H1 (cell line): ENCODE measurements at regions not wholly inside any gene's neighbourhood (a gene's known extent, or its start where the extent isn't known, plus 50 kb on each side); places are given as distances from the start of the nearest gene placed in this dataset.

ENCODE experiments used
- CTCF ChIA-PET: fragments of 300-600 bp; sonication (Branson Sonifier 250); formaldehyde crosslinking; loops from one replicate; lab custom pipeline; 2021; ENCODE audit not compliant: partially characterized antibody; lab: Charles Lee
- POLR2A ChIA-PET: fragments of 300-600 bp; sonication (Branson Sonifier 250); formaldehyde crosslinking; loops from one replicate; lab custom pipeline; 2021; ENCODE audit warnings: inconsistent platforms; ENCODE audit not compliant: partially characterized antibody; lab: Charles Lee
- DNase-seq, 2 experiments: peaks; one replicate each; pipeline versions ENCODE4 v3.0.0 to v3.0.0-alpha.2; 2010 to 2022; ENCODE audit warnings: low spot score in 2 of 2, low read depth in 1 of 2, mixed read lengths in 1 of 2
- FAIRE-seq: peaks from 2 replicates; lab custom pipeline; 2011; peaks lifted over from hg19 to GRCh38; lab: Jason Lieb, UNC
- H2AFZ ChIP-seq: 2 replicates; pipeline ENCODE4 v1.8.1; 2012; ENCODE audit warnings: low read length, inconsistent platforms
- H2AK5ac ChIP-seq: 2 replicates; pipeline ENCODE4 v1.6.1; 2013; ENCODE audit warnings: low read depth, low read length
- H2BK120ac ChIP-seq: replicated peaks from 2 replicates; pipeline ENCODE3; 2013; ENCODE audit warnings: low read depth, low read length, inconsistent platforms
- H2BK12ac ChIP-seq: 2 replicates; pipeline ENCODE4 v1.6.1; 2013; ENCODE audit warnings: low read depth, low read length
- H2BK15ac ChIP-seq: 2 replicates; pipeline ENCODE4 v1.6.1; 2013; ENCODE audit warnings: low read length
- H2BK20ac ChIP-seq: 2 replicates; pipeline ENCODE4 v1.6.1; 2013; ENCODE audit warnings: low read length
- H2BK5ac ChIP-seq: 2 replicates; pipeline ENCODE4 v1.6.1; 2013; ENCODE audit warnings: low read depth, low read length
- H3K14ac ChIP-seq: 2 replicates; pipeline ENCODE4 v1.6.1; 2013; ENCODE audit warnings: inconsistent platforms; ENCODE audit not compliant: insufficient read length
- H3K18ac ChIP-seq: 2 replicates; pipeline ENCODE4 v1.6.1; 2013; ENCODE audit warnings: low read length; ENCODE audit errors: extremely low read depth
- H3K23ac ChIP-seq: 2 replicates; pipeline ENCODE4 v1.6.1; 2013; ENCODE audit warnings: inconsistent platforms; ENCODE audit not compliant: insufficient read length
- H3K23me2 ChIP-seq: 2 replicates; pipeline ENCODE4 v1.6.1; 2013; ENCODE audit warnings: low read depth, low read length
- H3K27ac ChIP-seq: 2 replicates; pipeline ENCODE4 v1.6.1; 2011; ENCODE audit warnings: low read depth, low read length, inconsistent platforms
- H3K27me3 ChIP-seq, 4 experiments: replicated peaks in 1 of 4; 1 replicate in 1 of 4; 2 replicates in 3 of 4; pipeline versions ENCODE4 v1.6.1 to v1.8.1; 2011 to 2013; ENCODE audit warnings: low read length in 3 of 4, mild to moderate bottlenecking in 3 of 4, inconsistent platforms in 2 of 4, mixed read lengths in 2 of 4, moderate library complexity in 1 of 4; ENCODE audit not compliant: control insufficient read depth in 3 of 4, insufficient read depth in 3 of 4; ENCODE audit errors: extremely low read depth in 1 of 4
- H3K36me3 ChIP-seq, 4 experiments: 2 replicates each; pipeline versions ENCODE4 v1.6.1 to v1.8.1; 2011 to 2013; ENCODE audit warnings: mild to moderate bottlenecking in 4 of 4, low read length in 3 of 4, moderate library complexity in 2 of 4, control low read depth in 1 of 4, inconsistent platforms in 1 of 4; ENCODE audit not compliant: insufficient read depth in 4 of 4, control insufficient read depth in 2 of 4
- H3K4ac ChIP-seq: replicated peaks from 2 replicates; pipeline ENCODE3; 2013; ENCODE audit warnings: low read length, low read depth, mixed read lengths, inconsistent platforms; ENCODE audit not compliant: insufficient read length
- H3K4me1 ChIP-seq, 4 experiments: replicated peaks in 1 of 4; 1 replicate in 1 of 4; 2 replicates in 3 of 4; pipeline versions ENCODE4 v1.6.1 to v1.8.1; 2011 to 2013; ENCODE audit warnings: low read length in 3 of 4, inconsistent platforms in 2 of 4, mixed read lengths in 1 of 4; ENCODE audit not compliant: insufficient read depth in 4 of 4, control insufficient read depth in 3 of 4
- H3K4me2 ChIP-seq, 2 experiments: 2 replicates each; pipeline versions ENCODE4 v1.6.1 to v1.8.1; 2011 to 2013; ENCODE audit warnings: low read depth in 2 of 2, low read length in 2 of 2, control low read depth in 1 of 2, inconsistent platforms in 1 of 2, mild to moderate bottlenecking in 1 of 2; ENCODE audit not compliant: insufficient read depth in 1 of 2
- H3K4me3 ChIP-seq, 4 experiments: fragments of 200-600, 300-600 bp in 1 of 4; sonication (generic), shearing (Covaris generic), sonication (Bioruptor Twin) in 1 of 4; 2 replicates each; pipeline versions ENCODE4 v1.5.1 to v1.8.1; 2011 to 2016; ENCODE audit warnings: low read length in 4 of 4, low read depth in 3 of 4, control low read depth in 2 of 4, inconsistent platforms in 2 of 4, mild to moderate bottlenecking in 2 of 4, mixed read lengths in 1 of 4, moderate library complexity in 1 of 4; ENCODE audit not compliant: insufficient read depth in 2 of 4; ENCODE audit errors: extremely low read depth in 1 of 4
- H3K56ac ChIP-seq: replicated peaks from 2 replicates; pipeline ENCODE3; 2013; ENCODE audit warnings: low read depth, mild to moderate bottlenecking, mixed read lengths, low read length, inconsistent platforms; ENCODE audit not compliant: insufficient read length
- H3K79me1 ChIP-seq: 2 replicates; pipeline ENCODE4 v1.6.1; 2013; ENCODE audit warnings: low read depth, low read length, control low read depth
- H3K79me2 ChIP-seq, 2 experiments: 2 replicates each; pipeline versions ENCODE4 v1.6.1 to v1.8.1; 2012 to 2013; ENCODE audit warnings: low read length in 2 of 2, mild to moderate bottlenecking in 2 of 2, inconsistent platforms in 1 of 2; ENCODE audit not compliant: insufficient read depth in 2 of 2, control insufficient read depth in 1 of 2
- H3K9ac ChIP-seq, 4 experiments: replicated peaks in 1 of 4; 1 replicate in 1 of 4; 2 replicates in 3 of 4; pipeline versions ENCODE4 v1.6.1 to v1.8.1; 2011 to 2013; ENCODE audit warnings: low read depth in 3 of 4, low read length in 3 of 4, control low read depth in 2 of 4, mild to moderate bottlenecking in 2 of 4, moderate library complexity in 2 of 4, inconsistent platforms in 1 of 4; ENCODE audit errors: extremely low read depth in 1 of 4
- H3K9me3 ChIP-seq, 2 experiments: 2 replicates each; pipeline versions ENCODE4 v1.6.1 to v1.8.1; 2012 to 2013; ENCODE audit warnings: mild to moderate bottlenecking in 2 of 2, moderate library complexity in 2 of 2, control low read depth in 1 of 2, inconsistent platforms in 1 of 2, low read depth in 1 of 2, low read length in 1 of 2, mixed read lengths in 1 of 2; ENCODE audit not compliant: insufficient read depth in 2 of 2
- H4K20me1 ChIP-seq, 2 experiments: replicated peaks in 1 of 2; 2 replicates each; pipeline versions ENCODE3 to v1.8.1; 2011 to 2013; ENCODE audit warnings: inconsistent platforms in 2 of 2, low read length in 2 of 2, mild to moderate bottlenecking in 1 of 2; ENCODE audit not compliant: insufficient read depth in 2 of 2, control insufficient read depth in 1 of 2
- H4K5ac ChIP-seq: 2 replicates; pipeline ENCODE4 v1.6.1; 2013; ENCODE audit warnings: low read length, low read depth, mixed read lengths, inconsistent platforms; ENCODE audit not compliant: insufficient read length
- H4K8ac ChIP-seq: 2 replicates; pipeline ENCODE4 v1.8.0; 2013; ENCODE audit warnings: mild to moderate bottlenecking, moderate library complexity, low read length, inconsistent platforms; ENCODE audit not compliant: insufficient read depth; ENCODE audit errors: extremely low read depth
- H4K91ac ChIP-seq: replicated peaks from 2 replicates; pipeline ENCODE3; 2013; ENCODE audit warnings: low read length, mixed read lengths, inconsistent platforms; ENCODE audit not compliant: insufficient read length
- ATF3 ChIP-seq: IDR thresholded peaks from 2 replicates; pipeline ENCODE4 v1.6.1; 2011; ENCODE audit warnings: low read depth, mild to moderate bottlenecking, low read length; ENCODE audit not compliant: insufficient read depth
- CTBP2 ChIP-seq: IDR thresholded peaks from 2 replicates; pipeline ENCODE4 v1.7.0; 2011; ENCODE audit warnings: borderline replicate concordance, mild to moderate bottlenecking, moderate library complexity, mixed read lengths, low read length; ENCODE audit not compliant: insufficient read depth, insufficient read length
- GTF2F1 ChIP-seq: IDR thresholded peaks from 2 replicates; pipeline ENCODE4 v1.6.1; 2012; ENCODE audit warnings: low read depth, low read length, improper control_type of control experiment, borderline replicate concordance
- HDAC2 ChIP-seq, 2 experiments: fragments of 300-600 bp in 1 of 2; sonication (generic) in 1 of 2; IDR thresholded peaks; 2 replicates each; pipeline ENCODE4 v1.6.1; 2011 to 2012; ENCODE audit warnings: low read depth in 2 of 2, low read length in 2 of 2, mild to moderate bottlenecking in 2 of 2, moderate library complexity in 2 of 2, borderline replicate concordance in 1 of 2, inconsistent platforms in 1 of 2
- KDM5A ChIP-seq: fragments of 200-600 bp; IDR thresholded peaks from 2 replicates; pipeline ENCODE4 v1.7.1; 2012; ENCODE audit warnings: mild to moderate bottlenecking, low read length, inconsistent platforms, mixed read lengths
- MAX ChIP-seq: IDR thresholded peaks from 2 replicates; pipeline ENCODE4 v1.6.1; 2012; ENCODE audit warnings: inconsistent platforms
- NRF1 ChIP-seq: IDR thresholded peaks from 2 replicates; pipeline ENCODE4 v1.6.1; 2011; ENCODE audit warnings: mild to moderate bottlenecking, low read depth, low read length, improper control_type of control experiment
- POLR2AphosphoS5 ChIP-seq: IDR thresholded peaks from 2 replicates; pipeline ENCODE4 v1.6.1; 2011; ENCODE audit warnings: low read depth, low read length
- SRF ChIP-seq: IDR thresholded peaks from 2 replicates; pipeline ENCODE4 v1.6.1; 2011; ENCODE audit warnings: mild to moderate bottlenecking, low read depth, low read length, moderate library complexity
- TAF7 ChIP-seq: optimal IDR thresholded peaks from 2 replicates; pipeline ENCODE3; 2011; ENCODE audit warnings: low read depth, mild to moderate bottlenecking, inconsistent platforms, low read length, moderate library complexity, borderline replicate concordance
- TBP ChIP-seq: IDR thresholded peaks from 2 replicates; pipeline ENCODE4 v1.6.1; 2011; ENCODE audit warnings: low read depth, low read length, improper control_type of control experiment
- TCF12 ChIP-seq: IDR thresholded peaks from 2 replicates; pipeline ENCODE4 v1.6.1; 2011; ENCODE audit warnings: low read depth, mild to moderate bottlenecking, low read length
- USF2 ChIP-seq: IDR thresholded peaks from 2 replicates; pipeline ENCODE4 v1.6.1; 2011; ENCODE audit warnings: low read length, improper control_type of control experiment
- WGBS, 2 experiments: shearing (Covaris generic) in 1 of 2; methylation state at CpG; one replicate each; pipeline versions ENCODE4 v1.1.6 to v1.1.7; 2013 to 2015; ENCODE audit warnings: low lambda C conversion rate in 2 of 2, mixed read lengths in 2 of 2, inconsistent platforms in 1 of 2, low coverage in 1 of 2, missing lambda C conversion rate in 1 of 2; ENCODE audit not compliant: insufficient replicate concordance in 2 of 2, insufficient coverage in 1 of 2, insufficient read length in 1 of 2; ENCODE audit errors: extremely low coverage in 1 of 2, missing lambda C conversion rate in 1 of 2; 5-methylcytosine and 5-hydroxymethylcytosine counted together

DNA sequence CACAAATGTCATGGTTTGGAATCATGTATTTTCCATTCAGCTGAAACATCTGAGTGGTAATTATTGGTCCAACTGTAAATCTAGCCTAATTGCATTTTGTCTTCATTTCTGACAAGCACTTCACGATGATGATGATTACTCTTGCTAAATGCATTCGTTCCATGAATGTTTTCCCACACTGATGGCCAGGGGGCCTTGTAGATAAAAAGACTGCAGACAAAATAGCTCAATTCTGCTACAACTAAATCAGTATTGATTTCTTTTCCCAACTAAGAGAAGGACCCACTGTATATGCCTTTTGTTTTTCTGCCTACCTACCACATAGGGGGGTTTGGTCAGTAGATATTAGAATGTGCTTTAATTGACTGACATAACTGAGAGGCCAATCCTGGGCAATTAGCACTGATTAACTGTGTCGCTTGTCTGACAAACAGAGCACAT is 1351.3 kb upstream of the NUDT12 start:
- Histone ChIP-seq H3K23ac (no peak overlapping the region), H3K36me3 (no peaks in the 10 kb centered on the region), H3K4ac (no peak overlapping the region), H2AFZ (no peak overlapping the region), H3K56ac (no peak overlapping the region), H3K4me3 (no peak overlapping the region), H2BK20ac (no peak overlapping the region), H3K9ac (no peak overlapping the region), H3K23me2 (no peaks in the 10 kb centered on the region), H4K8ac (no peak overlapping the region), H2BK12ac (no peak overlapping the region), H2AK5ac (no peak overlapping the region), H2BK15ac (no peak overlapping the region), H4K20me1 (no peaks in the 10 kb centered on the region), H3K79me1 (no peaks in the 10 kb centered on the region), H4K91ac (no peak overlapping the region), H3K27me3 (no peaks in the 10 kb centered on the region), H3K14ac (no peak overlapping the region), H2BK5ac (no peak overlapping the region), H3K4me1 (no peaks in the 10 kb centered on the region; a peak in 1 of 7 replicates), H3K4me2 (no peak overlapping the region), H2BK120ac (no peak overlapping the region), H3K9me3 (no peaks in the 10 kb centered on the region), H3K27ac (no peak overlapping the region), H3K79me2 (no peaks in the 10 kb centered on the region), H4K5ac (no peak overlapping the region), H3K18ac (no peak overlapping the region)
- ChIA-PET POLR2A (no interaction called here), CTCF (no interaction called here)
- DNase-seq (no peak), FAIRE-seq (no peak)
- 98% methylated on average over 3 of the region's 3 CpGs; no CpG with 5 or more reads in 1 of the 2 experiments for WGBS, 2 experiments
- TF ChIP-seq TAF7 (no peak), GTF2F1 (no peak), POLR2AphosphoS5 (no peak), SRF (no peak), ATF3 (no peak), TBP (no peak), TCF12 (no peak), CTBP2 (no peak), USF2 (no peak), KDM5A (no peak), MAX (no peak), NRF1 (no peak), HDAC2 (IDR thresholded peaks at IDR 0.05; ENCODE audit: borderline replicate concordance in 1 of 2, low read depth in 2 of 2, low read length in 2 of 2) (no peak)
